ENCODE measurements at regions not wholly inside any gene's neighbourhood (a gene's known extent, or its start where the extent isn't known, plus 50 kb on each side); places are given as distances from the start of the nearest gene placed in this dataset.

- Histone ChIP-seq H3K4me1 (replicated peaks in 1 of 2) (peaks cover 7 to 21% of the 10 kb centered on the region in 2 donors), H3K27me3 (no peaks in the 10 kb centered on the region), H3K9me3 (replicated peaks in 1 of 3) (no peaks in the 10 kb centered on the region), H3K4me3 (no peak overlapping the region), H3K36me3 (replicated peaks in 1 of 2) (no peaks in the 10 kb centered on the region), H3K27ac (peak overlapping the region in 2 of 5 donors; percentile 3 to 41)
- DNase-seq = peak in 1 of 7 donors; percentile 72
- WGBS, 4 donors = 65 to 78% (median 75%) methylated on average over 12 to 14 of the region's 14 CpGs
- intact Hi-C loops (cut with DNase I) = no loop called here
- TF ChIP-seq CTCF (IDR thresholded peaks at IDR 0.05) (no peak), POLR2A (IDR thresholded peaks at IDR 0.05) (no peak)
Measured at GRCh38 chr10:78774999-78775711, 293.6 kb upstream of the ZMIZ1 start.

GRCh38 chr10:78775891-78776290, 292.9 kb upstream of the ZMIZ1 start:
- H3K9me3 ChIP-seq (replicated peaks in 1 of 3) = no peaks in the 10 kb centered on the region
- intact Hi-C loops (cut with DNase I) = no loop called here
- TF ChIP-seq POLR2A (IDR thresholded peaks at IDR 0.05) (no peak), CTCF (IDR thresholded peaks at IDR 0.05) (no peak)
- 73 to 90% (median 85%) methylated on average over 1 of the region's 1 CpG for WGBS, 4 donors
- no peaks in the 10 kb centered on the region for H3K27me3 ChIP-seq
- H3K27ac ChIP-seq = no peak overlapping the region
- no peak overlapping the region for H3K4me3 ChIP-seq
- peaks cover 7 to 21% of the 10 kb centered on the region in 2 donors for H3K4me1 ChIP-seq (replicated peaks in 1 of 2)
- no peaks in the 10 kb centered on the region for H3K36me3 ChIP-seq (replicated peaks in 1 of 2)
- DNase-seq = no peak

- Histone ChIP-seq H3K4me3 (no peak overlapping the region), H3K27me3 (no peaks in the 10 kb centered on the region), H3K36me3 (replicated peaks in 1 of 2) (no peaks in the 10 kb centered on the region), H3K4me1 (replicated peaks in 1 of 2) (peaks cover 0 to 14% of the 10 kb centered on the region in 2 donors), H3K27ac (no peak overlapping the region), H3K9me3 (replicated peaks in 1 of 3) (no peaks in the 10 kb centered on the region)
- DNase-seq = no peak
- TF ChIP-seq CTCF (IDR thresholded peaks at IDR 0.05) = no peak
- TF ChIP-seq POLR2A (IDR thresholded peaks at IDR 0.05) = no peak
- WGBS, 4 donors = 68 to 81% (median 77%) methylated on average over 6 of the region's 6 CpGs
- intact Hi-C loops (cut with DNase I) = no loop called here
Measured at GRCh38 chr10:78776756-78777155, 292.0 kb upstream of the ZMIZ1 start.

- WGBS, 4 donors = 36 to 42% (median 39%) methylated on average over 4 to 5 of the region's 5 CpGs
- intact Hi-C loops (cut with DNase I) = no loop called here
- peak overlapping the region in 2 of 5 donors; percentile 24 for H3K27ac ChIP-seq
Measured at GRCh38 chr10:78777466-78777865, 291.3 kb upstream of the ZMIZ1 start.

More at GRCh38 chr10:78777466-78777865, 291.3 kb upstream of the ZMIZ1 start:
- Histone ChIP-seq H3K36me3 (replicated peaks in 1 of 2) (no peaks in the 10 kb centered on the region), H3K9me3 (replicated peaks in 1 of 3) (no peaks in the 10 kb centered on the region), H3K27me3 (no peaks in the 10 kb centered on the region), H3K4me3 (no peak overlapping the region), H3K4me1 (replicated peaks in 1 of 2) (peaks cover 0 to 14% of the 10 kb centered on the region in 2 donors)
- no peak for TF ChIP-seq POLR2A (IDR thresholded peaks at IDR 0.05)
- no peak for TF ChIP-seq CTCF (IDR thresholded peaks at IDR 0.05)
- DNase-seq = peak in 2 of 7 donors; percentile 20 to 33
